HG03469 (cell line): ENCODE measurements at regions not wholly inside any gene's neighbourhood (a gene's known extent, or its start where the extent isn't known, plus 50 kb on each side); places are given as distances from the start of the nearest gene placed in this dataset.

ENCODE experiments used
- ATAC-seq: cut with Tn5 transposase; IDR thresholded peaks from one replicate; pipeline ENCODE4 v1.9.1; 2021; ENCODE audit warnings: mild to moderate bottlenecking, moderate library complexity, moderate number of reproducible peaks; ENCODE audit not compliant: unreplicated experiment

DNA sequence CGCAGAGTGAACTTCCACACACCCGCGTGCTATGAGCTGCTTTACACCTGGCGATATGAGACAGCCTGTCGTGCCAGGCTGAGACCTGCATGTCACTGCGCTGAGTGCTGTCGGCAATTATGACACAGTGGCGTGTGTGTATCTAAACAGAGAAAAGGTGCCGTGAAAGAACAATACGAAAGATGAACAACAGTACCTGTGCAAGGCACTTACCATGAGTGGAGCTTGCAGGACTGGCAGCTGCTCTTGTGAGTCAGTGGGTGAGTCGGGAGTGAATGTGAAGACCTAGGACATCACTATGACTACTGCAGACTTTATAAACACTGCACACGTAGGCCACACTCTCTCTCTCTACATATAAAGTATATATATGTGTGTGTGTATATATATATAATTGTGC, 68.5 kb upstream of the DUSP22 start:
- ATAC-seq: no peak

DNA sequence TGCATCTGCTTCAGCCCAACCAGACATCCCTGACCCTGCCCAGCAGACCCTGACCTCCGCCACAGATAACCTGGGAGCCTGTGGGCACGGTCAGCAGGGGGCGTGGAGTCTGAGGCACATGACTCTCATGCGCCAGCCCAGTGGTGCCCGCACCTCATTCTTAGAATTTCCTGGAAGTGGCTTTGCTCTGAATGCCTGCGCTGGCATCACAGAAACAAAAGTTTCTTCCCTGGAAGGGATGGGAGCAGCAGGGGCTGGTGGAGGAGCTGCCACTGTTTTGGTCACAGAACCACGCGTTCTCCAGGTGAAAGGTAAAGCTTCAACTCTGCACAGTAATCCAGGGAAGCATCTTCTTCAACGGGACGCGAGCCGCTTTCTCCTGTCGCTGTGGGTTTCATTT, 67.9 kb upstream of the DUSP22 start:
- ATAC-seq: no peak

DNA sequence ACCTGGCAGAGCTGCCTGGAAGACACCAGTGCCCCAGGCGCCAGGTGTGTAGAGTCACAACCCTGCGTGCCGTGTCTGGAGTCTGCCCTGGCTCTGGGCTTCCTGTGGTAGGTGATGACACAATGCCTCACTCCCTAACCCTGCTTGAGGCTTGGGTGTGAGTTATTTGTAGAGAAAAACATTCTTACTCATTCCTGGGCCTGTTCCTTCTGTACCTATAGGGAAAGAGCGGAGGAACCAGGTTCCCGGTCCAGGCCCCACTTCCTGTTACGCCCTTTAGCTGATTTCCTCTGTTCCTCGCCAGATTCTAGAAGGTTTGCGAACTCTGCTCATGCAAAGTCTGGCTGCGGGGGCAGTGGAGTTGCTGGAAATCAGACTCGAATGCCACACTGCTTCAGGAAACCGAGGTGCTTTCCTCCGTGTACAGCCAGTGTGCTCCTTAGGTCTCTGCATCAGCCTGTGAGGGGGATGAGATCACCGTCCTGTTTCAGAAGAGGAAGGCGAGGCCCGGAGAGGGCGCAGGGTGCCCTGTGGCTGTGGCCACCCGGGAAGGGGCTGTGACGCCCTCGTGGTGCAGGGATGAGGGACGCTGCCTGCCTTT, 67.1 kb upstream of the DUSP22 start:
- ATAC-seq: no peak

DNA sequence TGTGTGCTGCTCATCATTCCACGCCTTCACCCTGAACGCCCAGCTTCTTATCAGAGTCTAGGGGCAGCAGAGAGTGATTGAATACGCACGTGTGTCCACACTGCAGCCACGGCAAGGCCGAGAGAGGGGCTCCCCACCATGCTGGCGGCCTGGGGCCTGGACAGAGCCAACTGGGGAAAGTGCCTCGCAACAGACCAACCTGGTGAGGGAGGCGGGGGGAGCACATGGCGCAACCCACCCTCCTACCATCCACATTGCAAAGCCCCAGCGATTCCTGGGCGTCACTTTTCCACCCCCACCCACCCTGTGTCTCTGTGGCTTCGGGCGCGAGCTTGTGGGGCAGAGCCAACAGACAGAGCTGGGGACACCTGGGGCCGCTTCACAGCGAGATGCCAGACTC, 66.4 kb upstream of the DUSP22 start:
- ATAC-seq: no peak

DNA sequence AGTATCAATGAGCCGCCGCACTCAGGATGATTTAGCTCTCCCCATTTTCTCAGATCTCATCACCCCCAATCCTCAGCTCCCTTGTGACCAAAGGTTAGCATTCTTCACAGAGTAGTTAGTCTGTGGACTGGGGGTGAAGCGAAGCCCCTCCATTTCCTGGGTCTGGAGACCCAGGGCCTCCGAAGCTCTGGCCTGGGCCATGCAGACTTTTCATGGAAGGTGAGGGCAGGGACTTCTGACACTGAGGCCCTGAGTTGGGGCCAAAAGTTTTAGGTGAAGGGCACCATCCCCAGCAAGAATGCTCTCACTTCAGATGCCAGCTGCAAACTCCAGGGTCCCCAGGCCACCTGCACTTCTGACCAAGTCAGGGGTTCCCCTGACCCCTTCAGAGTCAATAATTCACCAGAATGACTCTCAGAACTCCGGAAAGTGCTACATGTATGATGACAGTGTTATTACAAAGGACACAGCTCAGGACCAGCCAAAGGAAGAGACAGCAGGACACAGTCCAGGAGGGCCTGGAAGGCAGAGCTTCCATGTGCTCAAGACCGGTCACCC, 65.7 kb upstream of the DUSP22 start:
- ATAC-seq: no peak

DNA sequence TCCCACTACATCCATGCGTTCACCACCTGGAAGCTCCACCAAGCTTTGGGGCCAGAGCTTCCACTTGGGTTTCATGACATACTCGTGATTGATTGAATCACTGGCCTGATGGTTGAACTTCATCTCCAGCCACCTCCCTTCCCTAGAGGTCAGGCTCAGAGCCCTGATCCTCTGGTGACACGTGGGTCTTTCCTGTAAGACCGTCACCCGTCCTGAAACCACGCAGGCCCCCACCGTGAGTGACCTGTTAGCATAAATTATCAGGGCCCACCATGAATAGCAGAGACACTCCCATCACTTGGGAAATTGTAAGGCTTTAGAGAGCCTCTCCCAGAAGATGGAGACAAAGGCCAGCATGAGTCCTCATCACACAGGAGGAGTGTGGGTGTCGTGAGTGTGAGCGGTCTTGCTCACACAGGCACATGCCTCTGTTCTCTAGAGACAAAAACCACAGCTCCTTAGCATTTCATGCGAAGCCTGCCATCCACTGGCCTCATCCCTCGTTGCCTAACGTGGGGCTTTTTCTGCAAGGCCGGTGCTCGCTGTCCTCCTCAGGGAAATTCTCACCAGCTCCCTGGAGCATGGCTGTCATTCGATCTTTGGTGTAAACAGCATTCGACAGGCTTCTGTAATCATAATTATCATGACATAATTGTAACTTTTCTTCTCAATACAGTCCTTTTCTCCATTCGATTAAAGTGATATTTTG, 65.1 kb upstream of the DUSP22 start:
- ATAC-seq: no peak

DNA sequence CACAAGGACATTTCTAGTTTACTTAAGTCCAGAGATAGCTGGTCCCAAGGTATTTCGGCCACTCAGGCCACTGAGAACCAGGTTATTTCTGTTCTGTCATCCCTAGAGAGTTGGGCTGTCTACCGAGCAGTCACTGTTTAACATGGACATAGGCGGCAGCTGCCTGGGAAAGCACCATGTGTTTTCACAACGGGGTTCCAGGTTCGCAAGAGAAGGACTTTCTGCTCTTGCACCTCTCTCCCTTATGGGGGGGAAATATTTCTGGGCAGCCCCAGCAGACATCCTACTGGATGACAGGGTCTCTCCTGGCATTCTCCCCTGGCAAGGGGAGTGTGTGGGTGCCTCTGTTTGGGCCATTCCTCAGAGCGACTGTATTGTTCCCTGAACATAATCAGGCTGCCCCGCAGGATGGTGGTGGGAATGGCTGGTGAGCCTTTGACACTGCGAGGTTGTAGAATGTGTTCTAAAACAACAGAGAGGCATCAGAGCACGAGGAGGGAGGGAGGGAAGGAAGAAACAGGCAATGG, 64.4 kb upstream of the DUSP22 start:
- no peak for ATAC-seq

DNA sequence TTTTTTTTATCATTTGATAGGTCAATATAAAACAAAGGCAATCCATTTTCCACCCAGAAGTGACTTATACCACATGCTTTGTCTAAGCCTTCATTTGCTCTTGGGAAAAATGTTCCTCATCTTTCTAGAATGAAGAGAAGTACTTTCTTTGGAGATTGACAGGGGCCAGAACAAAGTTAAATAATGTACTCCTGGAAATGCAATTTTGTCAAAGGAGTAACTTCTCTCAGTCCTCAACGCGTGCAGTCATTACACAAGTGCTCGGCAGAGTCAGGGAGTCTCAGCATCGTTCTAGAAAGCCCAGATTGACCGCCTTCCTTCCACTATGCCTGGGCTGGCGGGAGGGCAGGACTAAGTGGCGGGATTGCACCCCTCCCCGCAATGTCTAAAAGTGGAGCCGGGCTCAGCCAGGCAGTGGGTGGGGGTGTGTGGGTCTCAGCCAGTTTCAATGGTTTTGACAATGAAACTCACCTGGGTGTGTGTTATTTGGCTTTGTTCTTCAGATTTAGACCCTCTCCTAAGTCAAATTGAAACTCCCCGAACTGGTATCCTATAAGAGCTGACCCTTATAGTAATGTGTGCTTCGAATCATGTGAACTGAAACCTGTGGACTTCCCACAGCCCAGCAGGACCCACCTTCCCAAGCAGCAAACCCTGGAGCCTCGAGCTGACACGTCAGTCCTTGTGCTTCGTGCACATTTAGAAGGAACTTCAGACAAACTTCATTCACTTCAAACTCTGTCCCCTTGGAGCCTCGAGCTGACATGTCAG, 63.2 kb upstream of the DUSP22 start:
- ATAC-seq: no peak

DNA sequence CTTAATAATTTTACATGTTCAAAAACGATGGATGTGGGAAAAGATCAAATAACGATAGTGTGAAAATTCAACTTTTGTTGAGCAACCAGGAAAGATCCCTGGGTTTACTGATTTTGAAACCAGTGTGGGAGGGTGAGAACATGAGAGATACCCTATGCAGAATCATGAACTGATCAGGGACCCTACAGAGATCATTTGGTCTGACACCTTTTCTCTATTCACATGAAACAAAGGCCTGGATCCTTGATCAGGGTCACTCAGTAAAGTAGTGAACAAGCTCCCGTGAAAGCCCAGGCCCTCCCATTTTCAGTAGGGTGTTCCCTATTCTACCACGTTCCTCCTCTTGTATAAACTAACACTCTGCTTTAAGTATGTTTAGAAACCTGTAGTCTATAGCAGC, 60.5 kb upstream of the DUSP22 start:
- ATAC-seq: no peak

DNA sequence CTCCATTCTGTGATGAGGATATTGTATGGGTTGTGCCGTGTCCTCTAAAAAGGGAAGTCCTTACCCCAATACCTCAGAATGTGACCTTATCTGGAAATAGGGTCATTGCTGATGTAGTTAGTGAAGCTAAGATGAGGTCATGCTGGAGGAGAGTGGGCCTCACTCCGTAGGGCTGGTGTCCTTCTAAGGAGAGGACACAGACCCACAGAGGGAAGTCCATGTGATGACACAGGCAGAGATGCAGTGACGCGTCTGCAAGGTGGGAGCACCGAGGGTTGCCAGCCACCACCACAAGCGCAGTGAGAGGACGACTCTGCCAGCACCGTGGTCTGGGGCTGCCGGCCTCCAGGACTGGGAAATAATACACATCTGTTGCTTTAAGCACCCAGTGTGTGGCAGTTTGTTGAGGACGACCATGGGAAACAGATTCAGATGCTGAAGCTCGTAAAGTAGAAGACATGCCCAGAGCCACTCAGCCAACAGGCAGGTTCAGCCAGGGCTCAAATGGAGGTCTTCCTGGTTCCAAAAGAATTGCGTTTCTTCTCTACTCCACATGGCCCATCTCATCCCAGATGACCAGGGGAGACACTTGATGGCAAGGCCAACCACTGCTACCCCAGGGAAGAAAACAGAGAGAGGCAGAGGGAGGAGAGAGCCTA, 59.2 kb upstream of the DUSP22 start:
- no peak for ATAC-seq

DNA sequence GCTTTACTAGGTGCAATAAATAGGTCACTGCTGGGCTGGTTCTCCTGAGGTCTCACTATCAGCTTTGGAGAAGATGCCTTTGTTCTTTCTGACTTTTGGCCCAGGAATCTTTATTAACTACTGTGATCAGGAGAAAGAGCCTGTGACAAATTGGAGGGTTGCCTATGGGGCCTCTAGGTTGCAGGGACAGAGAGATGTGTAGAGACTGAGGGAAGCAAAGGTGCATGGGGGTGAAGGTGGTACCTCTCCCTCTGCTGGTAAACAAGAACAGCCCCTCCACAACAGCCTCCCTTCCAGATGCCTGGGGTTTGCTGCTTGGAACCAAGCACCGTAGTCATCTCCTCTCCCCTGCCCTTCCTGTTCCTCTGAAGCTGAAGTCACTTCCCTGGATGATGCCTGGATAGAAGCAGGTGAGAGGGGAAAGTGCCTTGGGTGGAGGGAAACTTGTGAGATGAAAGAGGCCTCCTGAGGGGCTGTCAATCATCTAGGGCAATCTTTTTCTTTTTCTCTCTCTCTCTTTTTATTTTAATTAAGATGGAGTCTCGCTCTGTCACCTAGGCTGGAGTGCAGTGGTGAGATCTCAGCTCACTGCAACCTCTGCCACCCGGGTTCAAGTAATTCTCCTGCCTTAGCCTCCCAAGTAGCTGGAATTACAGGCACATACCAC, 57.4 kb upstream of the DUSP22 start:
- ATAC-seq: no peak

DNA sequence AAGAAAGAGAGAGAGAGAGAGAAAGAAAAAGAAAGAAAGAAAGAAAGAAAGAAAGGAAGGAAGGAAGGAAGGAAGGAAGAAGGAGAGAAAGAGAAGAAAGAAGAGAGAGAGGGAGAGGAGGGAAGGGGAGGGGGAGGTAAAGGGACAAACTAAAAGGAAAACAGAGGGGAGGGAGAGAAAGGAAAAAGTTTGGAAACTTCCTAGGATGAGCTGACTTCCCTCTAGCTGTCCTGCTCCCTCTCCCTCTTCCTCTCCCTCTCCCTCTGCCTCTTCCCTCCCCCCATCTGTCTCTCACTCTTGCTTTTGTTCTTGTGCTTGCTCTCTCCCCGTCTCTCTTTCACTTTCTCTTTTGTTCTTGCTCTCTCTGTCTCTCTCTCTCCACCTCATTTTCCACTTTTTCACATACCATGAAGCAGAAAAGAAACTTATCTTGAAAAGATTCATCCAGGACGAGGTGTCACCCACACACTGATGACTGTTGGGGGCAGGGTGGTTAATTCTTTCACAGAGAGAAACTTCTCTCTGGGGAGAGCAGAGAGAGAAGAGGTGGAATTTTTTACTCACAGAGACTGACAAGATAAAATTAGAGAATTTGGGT, 56.4 kb upstream of the DUSP22 start:
- ATAC-seq: no peak

DNA sequence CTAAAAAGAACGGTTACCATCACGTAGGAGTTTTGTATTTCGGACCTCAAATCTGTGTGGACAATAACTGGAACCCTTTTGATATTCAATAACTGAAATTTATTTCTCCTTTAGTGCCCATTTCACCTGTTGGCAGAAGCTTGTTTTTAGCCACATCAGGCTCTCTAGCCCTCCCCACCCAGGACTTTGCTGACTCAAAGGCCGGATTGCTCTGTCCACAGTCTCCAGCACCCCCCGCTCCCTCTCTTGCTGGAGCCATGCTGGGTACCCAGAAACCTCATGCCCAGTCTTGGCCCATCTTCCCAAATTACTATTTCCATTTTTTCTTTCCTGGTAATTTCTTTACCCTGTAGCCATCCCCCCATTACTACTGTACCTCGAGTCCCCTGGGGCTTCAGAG, 55.8 kb upstream of the DUSP22 start:
- no peak for ATAC-seq

DNA sequence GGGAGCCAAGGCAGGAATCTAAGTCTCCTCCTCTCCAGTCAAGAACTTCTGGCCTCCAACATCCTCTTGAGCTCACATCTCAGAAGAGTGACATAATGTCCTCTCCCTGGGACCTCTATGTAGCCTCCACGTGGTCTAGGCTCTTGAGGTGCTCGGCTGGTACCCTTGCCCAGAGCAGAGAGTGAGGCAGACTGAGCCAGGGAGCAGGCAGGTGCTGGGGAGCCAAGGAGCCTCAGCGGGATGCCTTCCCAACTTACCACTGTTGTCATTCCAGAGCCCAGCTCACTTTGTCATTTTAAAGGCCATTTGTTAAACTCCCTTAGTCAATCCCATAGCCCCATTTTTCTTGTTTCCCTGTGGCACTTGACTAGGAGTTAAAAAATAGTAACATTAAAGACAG, 52.1 kb upstream of the DUSP22 start:
- no peak for ATAC-seq

DNA sequence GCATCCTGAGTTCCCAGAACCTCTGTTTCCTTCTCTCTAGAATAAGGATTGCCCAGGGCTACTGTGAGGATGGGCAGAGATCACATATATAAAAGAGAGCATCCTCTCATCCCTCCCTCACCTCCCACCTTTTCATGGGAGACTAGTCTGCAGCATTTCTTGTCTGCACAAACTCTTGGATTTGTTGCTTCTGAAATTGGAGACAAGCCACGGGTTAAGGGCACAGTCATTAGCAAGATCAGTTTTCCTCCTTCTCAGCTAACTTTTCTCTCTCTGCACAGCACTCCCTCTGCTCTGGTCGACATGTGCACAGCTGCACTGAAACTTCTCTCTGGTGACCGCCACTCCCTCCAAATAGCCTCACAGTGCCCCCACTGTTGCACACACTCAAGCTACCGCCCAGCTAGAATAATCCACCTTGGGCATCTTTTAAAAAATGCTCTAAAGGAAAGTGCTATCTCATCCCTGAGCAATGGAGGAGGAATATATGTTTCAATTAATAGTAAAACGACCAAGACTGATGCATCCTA, 50.9 kb upstream of the DUSP22 start:
- ATAC-seq: no peak
